OCI-LY3 (cell line): ENCODE measurements at regions not wholly inside any gene's neighbourhood (a gene's known extent, or its start where the extent isn't known, plus 50 kb on each side); places are given as distances from the start of the nearest gene placed in this dataset.

Experiments
- H2AFZ ChIP-seq: fragments of 200-600, 300-600 bp; shearing (Covaris generic); 2 replicates; pipeline ENCODE4 v1.6.0; 2014; ENCODE audit warnings: antibody characterized with exemption, low read depth, low read length
- H3K27ac ChIP-seq: fragments of 200-600, 300-600 bp; sonication (generic); 2 replicates; pipeline ENCODE4 v1.5.1; 2014; ENCODE audit warnings: mild to moderate bottlenecking, low read length, moderate library complexity, mixed read lengths
- H3K27me3 ChIP-seq: fragments of 200-600, 300-600 bp; sonication (generic); 2 replicates; pipeline ENCODE4 v1.6.1; 2014; ENCODE audit warnings: low read depth, low read length, mixed read lengths
- H3K36me3 ChIP-seq: fragments of 200-600, 300-600 bp; sonication (generic); replicated peaks from 2 replicates; pipeline ENCODE3; 2014; ENCODE audit warnings: low read depth, low read length, mixed read lengths
- H3K4me1 ChIP-seq: fragments of 300-600, 200-600 bp; sonication (generic); 2 replicates; pipeline ENCODE4 v1.6.1; 2014; ENCODE audit warnings: low read length, mixed read lengths
- H3K4me2 ChIP-seq: fragments of 200-600, 300-600 bp; sonication (generic); 2 replicates; pipeline ENCODE4 v1.6.1; 2014; ENCODE audit warnings: low read length, mixed read lengths
- H3K4me3 ChIP-seq: fragments of 300-600, 200-600 bp; sonication (generic); 2 replicates; pipeline ENCODE4 v1.5.1; 2014; ENCODE audit warnings: antibody characterized with exemption, mild to moderate bottlenecking, low read length, moderate library complexity
- H3K79me2 ChIP-seq: fragments of 300-600, 200-600 bp; shearing (Covaris generic); 2 replicates; pipeline ENCODE4 v1.6.1; 2014; ENCODE audit warnings: mild to moderate bottlenecking, low read length, mixed read lengths
- H3K9ac ChIP-seq: fragments of 300-600, 200-600 bp; shearing (Covaris generic); 2 replicates; pipeline ENCODE4 v1.6.0; 2014; ENCODE audit warnings: mild to moderate bottlenecking, low read length, moderate library complexity
- H3K9me3 ChIP-seq: fragments of 200-600, 300-600 bp; shearing (Covaris generic); 2 replicates; pipeline ENCODE4 v1.6.1; 2014; ENCODE audit warnings: low read length, mixed read lengths; ENCODE audit not compliant: insufficient read depth
- H4K20me1 ChIP-seq: fragments of 200-600, 300-600 bp; sonication (generic); 2 replicates; pipeline ENCODE4 v1.6.1; 2016; ENCODE audit warnings: low read length, mixed read lengths; ENCODE audit not compliant: insufficient read depth
- CTCF ChIP-seq: fragments of 200-600, 300-600 bp; sonication (generic); IDR thresholded peaks from 2 replicates; pipeline ENCODE4 v1.5.1; 2014; ENCODE audit warnings: antibody characterized with exemption, low read length, low read depth
- EZH2phosphoT487 ChIP-seq: fragments of 200-600 bp; shearing (Covaris generic); IDR thresholded peaks from 2 replicates; pipeline ENCODE4 v1.6.1; 2018; ENCODE audit warnings: antibody characterized with exemption, mixed run types, low read depth

GRCh38 chr13:83622422-83622784 is 259.9 kb downstream of the SLITRK1 start:
- Histone ChIP-seq H3K4me1 (no peaks in the 10 kb centered on the region), H3K79me2 (no peaks in the 10 kb centered on the region), H3K9me3 (no peaks in the 10 kb centered on the region), H3K27me3 (no peaks in the 10 kb centered on the region), H3K9ac (no peak overlapping the region), H3K4me2 (no peak overlapping the region), H3K36me3 (no peaks in the 10 kb centered on the region), H4K20me1 (no peaks in the 10 kb centered on the region), H3K4me3 (no peak overlapping the region), H2AFZ (no peak overlapping the region), H3K27ac (no peak overlapping the region)
- no peak for TF ChIP-seq EZH2phosphoT487
- no peak for TF ChIP-seq CTCF

GRCh38 chr13:83621765-83622421 is 260.4 kb downstream of the SLITRK1 start:
- Histone ChIP-seq H3K9me3 (no peaks in the 10 kb centered on the region), H3K4me2 (no peak overlapping the region)

GRCh38 chr13:83620530-83621220 is 261.6 kb downstream of the SLITRK1 start:
- Histone ChIP-seq H3K9me3 (no peaks in the 10 kb centered on the region), H3K27me3 (no peaks in the 10 kb centered on the region), H3K9ac (no peak overlapping the region), H2AFZ (no peak overlapping the region), H3K36me3 (no peaks in the 10 kb centered on the region), H3K4me1 (no peaks in the 10 kb centered on the region), H3K4me3 (no peak overlapping the region), H3K27ac (no peak overlapping the region), H3K4me2 (no peak overlapping the region), H3K79me2 (no peaks in the 10 kb centered on the region), H4K20me1 (no peaks in the 10 kb centered on the region)
- TF ChIP-seq EZH2phosphoT487: no peak
- TF ChIP-seq CTCF: no peak

More at GRCh38 chr13:83621765-83622421, 260.4 kb downstream of the SLITRK1 start:
- no peak overlapping the region for H3K9ac ChIP-seq
- no peaks in the 10 kb centered on the region for H3K27me3 ChIP-seq
- no peaks in the 10 kb centered on the region for H3K36me3 ChIP-seq
- no peak overlapping the region for H3K4me3 ChIP-seq
- no peak for TF ChIP-seq EZH2phosphoT487
- TF ChIP-seq CTCF: no peak
- H3K4me1 ChIP-seq: no peaks in the 10 kb centered on the region
- H3K27ac ChIP-seq: no peak overlapping the region
- H4K20me1 ChIP-seq: no peaks in the 10 kb centered on the region
- H2AFZ ChIP-seq: no peak overlapping the region
- no peaks in the 10 kb centered on the region for H3K79me2 ChIP-seq

- H3K4me1 ChIP-seq: no peaks in the 10 kb centered on the region
- H3K27ac ChIP-seq: no peak overlapping the region
- no peaks in the 10 kb centered on the region for H3K79me2 ChIP-seq
- TF ChIP-seq CTCF (no peak), EZH2phosphoT487 (no peak)
- no peaks in the 10 kb centered on the region for H3K9me3 ChIP-seq
- no peaks in the 10 kb centered on the region for H4K20me1 ChIP-seq
- no peak overlapping the region for H3K9ac ChIP-seq
- H3K4me2 ChIP-seq: no peak overlapping the region
- H3K36me3 ChIP-seq: no peaks in the 10 kb centered on the region
- no peak overlapping the region for H2AFZ ChIP-seq
- no peaks in the 10 kb centered on the region for H3K27me3 ChIP-seq
- no peak overlapping the region for H3K4me3 ChIP-seq
Measured at GRCh38 chr13:83618966-83619365, 263.3 kb downstream of the SLITRK1 start.
